ENCODE measurements at regions not wholly inside any gene's neighbourhood (a gene's known extent, or its start where the extent isn't known, plus 50 kb on each side); places are given as distances from the start of the nearest gene placed in this dataset.

GRCh38 chr2:118244686-118245085 is 156.4 kb downstream of the INSIG2 start:
- no peak for TF ChIP-seq EGR1 (IDR thresholded peaks at IDR 0.05; ENCODE audit: borderline replicate concordance in 1 of 2, low read depth in 2 of 2, low read length in 2 of 2)
- TF ChIP-seq CTCF (IDR thresholded peaks at IDR 0.05 in 2 of 3, conservative IDR thresholded peaks at IDR 0.05 in 1 of 3; ENCODE audit: control insufficient read depth in 2 of 3, extremely low read depth in 1 of 3, insufficient read depth in 1 of 3, low read depth in 3 of 3, low read length in 3 of 3): no peak
- TF ChIP-seq ZNF207 (IDR thresholded peaks at IDR 0.05; ENCODE audit: borderline replicate concordance): no peak
- no peak for TF ChIP-seq MTA3 (IDR thresholded peaks at IDR 0.05; ENCODE audit: borderline replicate concordance, low read length)
- TF ChIP-seq LARP7 (IDR thresholded peaks at IDR 0.05): no peak
- TF ChIP-seq SP1 (IDR thresholded peaks at IDR 0.05; ENCODE audit: low read depth, low read length): no peak

Measured in GM12878 (cell line).